NCI-H2107 treated with DMSO at 0.1 percent for 48 hours (cell line): ENCODE measurements at regions not wholly inside any gene's neighbourhood (a gene's known extent, or its start where the extent isn't known, plus 50 kb on each side); places are given as distances from the start of the nearest gene placed in this dataset.
"Not testable (repeated sequence)": the region's sequence is repeated elsewhere in the genome, so short reads cannot be mapped to it uniquely, and the experiment has no call there.

Source experiments
- DNase-seq: peaks from one replicate; lab custom pipeline; 2025; ENCODE audit not compliant: unreplicated experiment; lab: John Stamatoyannopoulos, UW

- no peak for DNase-seq
Measured at GRCh38 chr2:180240774-180241173, 233.7 kb upstream of the CWC22 start.

- no peak for DNase-seq
Measured at GRCh38 chr2:180238729-180239128, 231.6 kb upstream of the CWC22 start.

DNA sequence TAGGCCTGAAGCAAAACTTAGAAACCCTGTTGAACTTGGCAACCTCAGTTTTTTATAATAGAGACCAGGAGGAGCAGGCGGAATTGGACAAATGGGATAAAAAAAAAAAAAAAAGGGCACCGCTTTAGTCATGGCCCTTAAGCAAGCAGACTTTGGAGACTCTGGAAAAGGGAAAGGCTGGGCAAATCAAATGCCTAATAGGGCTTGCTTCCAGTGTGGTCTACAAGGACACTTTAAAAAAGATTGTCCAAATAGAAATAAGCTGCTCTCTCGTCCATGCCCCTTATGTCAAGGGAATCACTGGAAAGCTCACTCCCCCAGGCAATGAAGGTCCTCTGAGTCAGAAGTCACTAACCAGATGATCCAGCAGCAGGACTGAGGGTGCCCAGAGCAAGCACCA is 229.0 kb upstream of the CWC22 start:
- DNase-seq: not testable (repeated sequence)

- not testable (repeated sequence) for DNase-seq
Measured at GRCh38 chr2:180235506-180235905, 228.4 kb upstream of the CWC22 start.

DNA sequence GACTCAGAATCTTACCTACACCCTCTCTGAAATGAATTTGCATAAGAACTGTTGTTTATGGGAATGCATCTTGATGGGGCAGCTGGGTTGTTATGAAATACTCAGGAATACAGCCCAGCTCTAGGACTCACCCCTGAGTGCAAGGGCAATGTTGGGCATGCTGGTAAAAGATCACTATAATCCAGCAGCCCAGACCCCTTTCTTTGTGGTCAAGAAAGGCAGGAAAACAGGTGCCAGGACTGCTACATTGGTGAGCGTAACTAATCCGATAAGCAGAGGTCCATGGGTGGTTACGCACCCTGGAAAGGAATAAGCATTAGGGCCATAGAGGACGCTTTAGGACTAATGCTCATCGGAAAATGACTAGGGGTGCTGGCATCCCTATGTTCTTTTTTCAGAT is 227.9 kb upstream of the CWC22 start:
- not testable (repeated sequence) for DNase-seq

- no peak for DNase-seq
Measured at GRCh38 chr2:180231015-180231414, 223.9 kb upstream of the CWC22 start.

DNA sequence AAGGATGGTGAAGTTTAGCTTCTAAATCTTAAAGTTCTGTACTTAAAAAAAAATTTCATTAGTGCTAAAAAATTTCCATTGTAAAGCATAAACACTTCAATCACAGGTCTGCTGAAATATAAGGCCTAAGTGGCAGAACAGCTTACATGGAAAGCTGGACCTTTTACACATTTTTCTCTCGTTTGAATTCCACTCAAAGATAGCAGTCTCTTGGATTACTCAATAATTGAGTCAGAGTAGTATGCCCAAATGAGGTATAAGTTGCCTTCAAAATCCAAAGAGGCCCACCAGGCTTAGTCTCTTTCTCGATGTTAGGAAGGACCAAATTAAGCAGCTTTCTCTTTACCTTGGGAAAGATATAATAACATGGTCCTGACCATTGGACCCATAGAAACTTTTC is 220.4 kb upstream of the CWC22 start:
- no peak for DNase-seq

GRCh38 chr2:180225118-180225517 is 218.0 kb upstream of the CWC22 start:
- DNase-seq: no peak

GRCh38 chr2:180222644-180223043 is 215.5 kb upstream of the CWC22 start:
- no peak for DNase-seq

GRCh38 chr2:180219491-180219890 is 212.4 kb upstream of the CWC22 start:
- DNase-seq: no peak

- DNase-seq: no peak
Measured at GRCh38 chr2:180208841-180209240, 201.7 kb upstream of the CWC22 start.

DNA sequence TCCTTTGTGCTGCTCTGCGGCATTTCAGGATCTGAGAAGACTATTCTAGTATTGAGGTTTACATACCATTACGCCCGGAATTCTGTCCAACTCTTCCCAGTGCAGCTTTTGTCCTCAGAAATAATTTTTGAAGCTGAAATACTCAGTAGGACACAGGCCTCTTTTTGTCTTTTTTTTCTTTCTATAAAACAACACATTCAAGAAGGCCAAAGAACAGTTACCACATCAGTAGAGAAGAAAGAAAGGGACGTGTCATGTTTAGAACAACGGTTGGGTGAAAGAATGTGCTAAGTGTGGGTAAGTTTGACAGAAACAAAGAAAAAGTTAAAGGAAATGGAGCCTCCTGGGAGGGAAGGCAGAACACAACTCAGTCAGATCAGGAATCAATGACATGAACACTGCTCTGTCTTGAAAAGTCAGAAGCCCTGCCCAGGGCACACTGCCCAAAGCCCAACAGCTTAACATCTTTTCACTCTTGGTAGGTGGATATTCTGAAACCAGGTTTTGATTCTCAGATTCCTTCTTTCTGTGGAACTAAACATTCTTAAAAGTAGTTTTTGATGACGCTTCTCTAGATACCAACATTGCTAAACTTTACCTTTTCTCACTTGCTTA is 198.6 kb upstream of the CWC22 start:
- no peak for DNase-seq

- no peak for DNase-seq
Measured at GRCh38 chr2:180203972-180204371, 196.9 kb upstream of the CWC22 start.

- no peak for DNase-seq
Measured at GRCh38 chr2:180202467-180202951, 195.4 kb upstream of the CWC22 start.

DNA sequence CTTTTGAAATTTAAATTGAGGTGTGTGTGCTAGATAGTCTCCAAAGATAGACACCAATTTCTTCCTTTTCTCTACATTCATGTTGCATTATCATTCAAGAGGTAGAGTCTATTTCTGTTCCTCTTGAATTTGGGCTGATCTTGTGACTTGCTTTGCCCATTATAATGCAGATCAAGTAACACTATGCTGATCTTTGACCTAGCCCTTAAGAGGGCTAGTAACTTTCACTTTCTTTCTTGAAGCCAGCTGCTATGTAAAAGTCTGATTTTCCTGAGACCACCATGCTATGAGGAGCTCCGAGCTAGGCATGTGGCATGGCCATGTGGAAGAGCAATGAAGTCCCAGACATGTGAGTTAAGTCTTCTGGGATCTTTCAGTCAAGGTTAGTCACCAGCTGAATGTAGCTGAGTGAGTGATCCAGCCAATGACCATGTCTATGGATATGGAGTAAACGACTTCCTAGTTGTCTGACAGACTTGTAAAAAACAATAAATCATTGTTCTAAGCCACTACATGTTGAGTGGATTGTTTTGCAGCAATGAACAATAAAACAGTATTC is 189.4 kb upstream of the CWC22 start:
- DNase-seq: no peak

DNA sequence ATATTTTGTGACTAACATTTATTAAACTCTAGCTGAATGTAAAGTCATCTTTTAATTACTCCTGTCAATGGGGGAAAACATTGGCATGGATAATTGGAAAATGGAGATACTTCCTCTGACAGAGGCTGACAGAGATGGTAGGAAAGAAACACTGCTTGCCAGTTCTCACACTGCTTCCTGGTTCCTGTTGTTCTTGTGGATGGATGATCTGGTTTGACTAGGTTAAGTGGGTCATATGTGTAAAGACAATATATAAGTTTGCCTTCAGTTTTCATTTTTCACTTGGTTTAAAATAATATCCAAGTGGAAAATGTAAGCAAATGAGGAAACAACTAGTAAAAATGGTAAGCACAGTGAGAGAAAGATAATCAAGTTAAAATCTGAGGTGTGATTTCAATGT is 188.8 kb upstream of the CWC22 start:
- no peak for DNase-seq

- no peak for DNase-seq
Measured at GRCh38 chr2:180191432-180192124, 184.5 kb upstream of the CWC22 start.

DNA sequence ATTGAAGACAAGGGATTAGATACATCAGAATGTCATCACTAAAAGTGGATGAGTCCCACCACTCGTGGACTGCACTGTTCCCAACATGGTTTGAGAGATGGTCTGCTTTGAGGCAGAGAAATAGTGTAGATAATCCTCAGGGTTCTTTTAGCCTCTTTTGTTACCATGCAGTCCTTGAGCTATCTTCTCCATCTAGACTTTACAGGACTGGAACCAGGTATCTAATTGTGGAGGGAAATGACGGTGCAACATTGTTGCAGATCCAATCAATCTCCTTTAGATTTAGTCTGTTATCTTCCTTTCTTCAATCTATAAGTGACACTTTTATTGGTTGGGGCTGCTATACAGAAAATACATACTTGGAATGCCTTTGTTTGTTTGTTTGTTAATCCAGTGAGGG is 183.8 kb upstream of the CWC22 start:
- DNase-seq: no peak

DNA sequence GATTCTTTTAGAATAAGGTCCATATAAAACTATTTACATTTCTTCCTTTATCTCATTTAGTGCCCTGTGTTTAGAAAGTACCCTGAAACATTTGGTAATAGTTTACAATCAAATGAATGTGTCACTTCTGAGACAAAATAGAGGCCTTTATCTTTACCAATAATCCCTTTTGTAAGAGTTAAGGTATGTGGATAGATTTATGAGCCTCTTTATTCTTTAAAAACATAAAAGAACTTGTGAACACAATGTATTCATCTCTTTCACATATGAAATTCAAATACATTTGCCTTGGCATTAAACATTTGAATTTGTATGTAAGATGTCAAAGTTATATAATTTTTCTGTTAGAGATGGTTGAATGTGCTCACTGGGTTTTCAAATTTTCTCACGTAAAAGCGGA is 180.5 kb upstream of the CWC22 start:
- no peak for DNase-seq

- no peak for DNase-seq
Measured at GRCh38 chr2:180184506-180184905, 177.4 kb upstream of the CWC22 start.

DNA sequence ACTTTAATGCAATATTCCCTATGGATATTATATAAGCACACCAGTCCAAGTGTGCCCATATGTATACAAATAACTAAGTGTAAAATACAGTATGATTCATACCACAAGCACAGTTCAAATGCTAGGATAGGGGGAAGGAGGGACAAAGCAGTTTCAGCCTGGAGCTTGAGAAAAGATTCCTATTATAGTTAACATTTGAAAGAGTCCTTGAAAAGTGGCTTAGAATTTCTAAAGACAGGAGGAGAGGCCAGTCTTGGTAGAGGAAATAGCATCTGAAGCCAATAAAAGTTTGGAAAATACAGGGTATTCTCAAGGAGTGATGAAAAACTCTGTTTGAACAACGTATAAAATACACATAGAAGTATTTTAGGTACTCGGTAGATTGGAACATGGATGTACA is 173.4 kb upstream of the CWC22 start:
- no peak for DNase-seq

GRCh38 chr2:180177534-180177933 is 170.4 kb upstream of the CWC22 start:
- no peak for DNase-seq

DNA sequence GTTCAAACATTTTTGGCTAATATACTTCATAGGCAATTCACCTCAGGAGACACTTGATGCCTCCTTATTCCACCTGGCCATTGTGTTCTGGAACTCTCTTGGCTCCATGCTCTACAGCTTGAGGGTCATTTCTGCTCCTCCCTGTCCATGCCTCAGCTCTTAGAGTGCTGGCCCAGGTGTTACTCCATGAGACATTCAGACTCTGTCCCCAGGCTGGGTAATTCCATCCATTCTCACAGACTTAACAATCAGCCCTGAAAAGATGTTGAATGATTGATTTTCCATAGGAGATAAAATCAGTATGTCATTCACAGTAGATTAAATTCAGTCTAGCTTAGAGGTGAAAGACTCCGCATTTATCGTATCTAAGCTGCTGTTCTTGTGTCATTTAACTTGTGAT is 168.6 kb upstream of the CWC22 start:
- no peak for DNase-seq
